HepG2 (cell line): ENCODE measurements at regions not wholly inside any gene's neighbourhood (a gene's known extent, or its start where the extent isn't known, plus 50 kb on each side); places are given as distances from the start of the nearest gene placed in this dataset.

ENCODE experiments used
- ATAC-seq: fragments of 200-7000 bp; cut with Tn5 transposase; 3 replicates; pipeline ENCODE4 v1.9.1; 2020; ENCODE audit warnings: mild to moderate bottlenecking, moderate library complexity
- BruUV-seq: library from RNA; stranded (reverse); fragments of 400-500 nt; replicated peaks from 2 replicates; lab custom pipeline; 2021; lab: Mats Ljungman, UMichigan
- CTCF ChIA-PET: fragments of 300-600 bp; formaldehyde crosslinking; extraction: SDS; loops from one replicate; lab custom pipeline; 2021; ENCODE audit warnings: low total read pairs, inconsistent platforms, low intra/inter-chr PET ratio; lab: Yijun Ruan, JAX
- POLR2A ChIA-PET: fragments of 350-600 bp; sonication (Branson Sonifier 250); formaldehyde crosslinking; loops from one replicate; lab custom pipeline; 2020; ENCODE audit warnings: antibody characterized with exemption, inconsistent platforms; lab: Yijun Ruan, JAX
- DNase-seq: peaks from one replicate; pipeline ENCODE4 v3.0.0-alpha.2; 2015; ENCODE audit warnings: low spot score
- FAIRE-seq: peaks from 3 replicates; lab custom pipeline; 2011; peaks lifted over from hg19 to GRCh38; lab: Jason Lieb, UNC
- H2AFZ ChIP-seq: one replicate; pipeline ENCODE4 v1.6.1; 2011; ENCODE audit warnings: low read length, inconsistent platforms
- H3K27ac ChIP-seq: fragments of 300-600 bp; 3 replicates; pipeline ENCODE4 v1.8.0; 2011; ENCODE audit warnings: mixed run types, mild to moderate bottlenecking, mixed read lengths, low read length, inconsistent platforms; ENCODE audit not compliant: insufficient read depth; ENCODE audit errors: extremely low read length
- H3K27me3 ChIP-seq, 2 experiments: fragments of 200-600 bp in 1 of 2; 2 replicates in 1 of 2; 3 replicates in 1 of 2; pipeline versions ENCODE4 v1.6.0 to v1.8.0; 2011; ENCODE audit warnings: low read length in 2 of 2, mild to moderate bottlenecking in 2 of 2, moderate library complexity in 2 of 2, inconsistent platforms in 1 of 2; ENCODE audit not compliant: insufficient read depth in 2 of 2, control insufficient read depth in 1 of 2
- H3K36me3 ChIP-seq, 2 experiments: fragments of 200-600 bp in 1 of 2; replicated peaks in 1 of 2; 2 replicates in 1 of 2; 3 replicates in 1 of 2; pipeline versions ENCODE4 v1.5.1 to v1.8.0; 2011; ENCODE audit warnings: low read length in 2 of 2, inconsistent platforms in 1 of 2; ENCODE audit not compliant: insufficient read depth in 2 of 2, control insufficient read depth in 1 of 2
- H3K4me1 ChIP-seq: 2 replicates; pipeline ENCODE4 v1.5.1; 2012; ENCODE audit warnings: low read length, inconsistent platforms; ENCODE audit not compliant: insufficient read depth
- H3K4me2 ChIP-seq: 2 replicates; pipeline ENCODE4 v1.6.0; 2011; ENCODE audit warnings: low read depth, low read length, inconsistent platforms
- H3K4me3 ChIP-seq, 3 experiments: fragments of 200-600 bp in 1 of 3; sonication (generic), shearing (Covaris generic) in 1 of 3; replicated peaks in 1 of 3; 2 replicates each; pipeline ENCODE4 v1.5.1; 2011 to 2016; ENCODE audit warnings: low read length in 3 of 3, inconsistent platforms in 2 of 3, low read depth in 2 of 3, mild to moderate bottlenecking in 2 of 3, control low read depth in 1 of 3, mixed read lengths in 1 of 3; ENCODE audit not compliant: insufficient read depth in 1 of 3
- H3K79me2 ChIP-seq: one replicate; pipeline ENCODE4 v1.6.1; 2011; ENCODE audit warnings: low read length, inconsistent platforms; ENCODE audit not compliant: insufficient read depth
- H3K9ac ChIP-seq: 2 replicates; pipeline ENCODE4 v1.6.0; 2011; ENCODE audit warnings: mild to moderate bottlenecking, low read depth, low read length, inconsistent platforms; ENCODE audit not compliant: insufficient read depth
- H3K9me3 ChIP-seq: 2 replicates; pipeline ENCODE4 v1.5.1; 2012; ENCODE audit warnings: mild to moderate bottlenecking, low read length
- H4K20me1 ChIP-seq: 2 replicates; pipeline ENCODE4 v1.6.0; 2011; ENCODE audit warnings: inconsistent platforms, mild to moderate bottlenecking, low read length, moderate library complexity; ENCODE audit not compliant: insufficient read depth
- BRD4 ChIP-seq: sonication (generic); formaldehyde crosslinking; IDR thresholded peaks from 2 replicates; pipeline ENCODE4 v1.4.0; 2020; ENCODE audit warnings: missing genetic modification reagents
- CHD2 ChIP-seq: IDR thresholded peaks from 2 replicates; pipeline ENCODE4 v1.6.1; 2011; ENCODE audit warnings: low read depth, low read length, improper control_type of control experiment
- HDAC6 ChIP-seq: fragments of 200-600 bp; sonication (generic); IDR thresholded peaks from 2 replicates; pipeline ENCODE4 v1.7.0; 2017; ENCODE audit warnings: mild to moderate bottlenecking, antibody characterized with exemption, low read length, low read depth
- HNRNPLL ChIP-seq: fragments of 200-400 bp; formaldehyde crosslinking; IDR thresholded peaks from 2 replicates; pipeline ENCODE4 v1.6.1; 2017; ENCODE audit warnings: mild to moderate bottlenecking, low read depth, low read length; ENCODE audit not compliant: poor library complexity, severe bottlenecking
- ZFP1 ChIP-seq: IDR thresholded peaks from 2 replicates; pipeline ENCODE4 v1.6.1; 2016
- ZSCAN12 ChIP-seq: sonication (generic); formaldehyde crosslinking; IDR thresholded peaks from 2 replicates; pipeline ENCODE4 v1.9.0; 2021; ENCODE audit warnings: mild to moderate bottlenecking, missing genetic modification reagents
- WGBS: methylation state at CpG from one replicate; pipeline ENCODE4 v1.1.6; 2017; ENCODE audit warnings: low lambda C conversion rate; 5-methylcytosine and 5-hydroxymethylcytosine counted together
- in situ Hi-C: cut with HindIII; loops from 2 replicates; pipeline ENCODE4 v1.10.0; 2017; ENCODE audit warnings: low pct_unique_long_range_greater_than_20kb; ENCODE audit not compliant: extremely low pct_ligation_motif_present
- intact Hi-C: fragments of 100-400 bp; cut with micrococcal nuclease; formaldehyde crosslinking; loops from one replicate; pipeline ENCODE4 v1.10.0; 2022; ENCODE audit not compliant: unreplicated experiment
- TF ChIP-seq, protein P1 (sequence below): IDR thresholded peaks from 2 replicates; pipeline ENCODE4 v1.6.1; 2018; ENCODE audit warnings: missing genetic modification reagents
- TF ChIP-seq, protein P2 (sequence below): sonication (generic); formaldehyde crosslinking; IDR thresholded peaks from 2 replicates; pipeline ENCODE4 v1.4.0; 2020; ENCODE audit warnings: low read depth, mild to moderate bottlenecking, missing genetic modification reagents
- TF ChIP-seq, protein P3 (sequence below): sonication (generic); formaldehyde crosslinking; IDR thresholded peaks from 2 replicates; pipeline ENCODE4 v1.9.0; 2021; ENCODE audit warnings: missing genetic modification reagents, borderline replicate concordance

DNA sequence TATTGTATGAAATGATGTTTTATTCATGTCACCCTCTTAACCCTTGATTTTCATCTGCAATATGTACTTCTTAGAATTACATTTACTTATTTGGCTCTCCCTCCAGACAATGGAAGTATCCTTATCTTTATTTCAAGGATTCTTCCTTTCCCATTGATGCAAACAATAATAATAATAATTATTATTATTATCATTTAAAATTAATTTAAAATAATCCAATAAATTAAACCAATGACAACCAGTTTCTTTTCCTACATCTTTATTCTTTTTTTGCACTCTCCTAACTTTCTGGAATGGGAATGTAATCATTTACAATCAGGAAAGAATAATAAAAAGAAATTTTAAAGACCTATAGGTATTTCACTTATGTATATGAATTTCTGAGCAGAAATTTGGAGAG is 504.4 kb downstream of the INHBA start (continued):
- TF ChIP-seq BRD4 (CRISPR knock-in tag) (no peak), ZFP1 (CRISPR knock-in tag) (no peak), ZSCAN12 (CRISPR knock-in tag) (no peak), HDAC6 (no peak)
- TF ChIP-seq, protein P1, sequence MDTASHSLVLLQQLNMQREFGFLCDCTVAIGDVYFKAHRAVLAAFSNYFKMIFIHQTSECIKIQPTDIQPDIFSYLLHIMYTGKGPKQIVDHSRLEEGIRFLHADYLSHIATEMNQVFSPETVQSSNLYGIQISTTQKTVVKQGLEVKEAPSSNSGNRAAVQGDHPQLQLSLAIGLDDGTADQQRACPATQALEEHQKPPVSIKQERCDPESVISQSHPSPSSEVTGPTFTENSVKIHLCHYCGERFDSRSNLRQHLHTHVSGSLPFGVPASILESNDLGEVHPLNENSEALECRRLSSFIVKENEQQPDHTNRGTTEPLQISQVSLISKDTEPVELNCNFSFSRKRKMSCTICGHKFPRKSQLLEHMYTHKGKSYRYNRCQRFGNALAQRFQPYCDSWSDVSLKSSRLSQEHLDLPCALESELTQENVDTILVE (CRISPR knock-in tag) = no peak
- TF ChIP-seq, all 625 proteins: peak for 0

DNA sequence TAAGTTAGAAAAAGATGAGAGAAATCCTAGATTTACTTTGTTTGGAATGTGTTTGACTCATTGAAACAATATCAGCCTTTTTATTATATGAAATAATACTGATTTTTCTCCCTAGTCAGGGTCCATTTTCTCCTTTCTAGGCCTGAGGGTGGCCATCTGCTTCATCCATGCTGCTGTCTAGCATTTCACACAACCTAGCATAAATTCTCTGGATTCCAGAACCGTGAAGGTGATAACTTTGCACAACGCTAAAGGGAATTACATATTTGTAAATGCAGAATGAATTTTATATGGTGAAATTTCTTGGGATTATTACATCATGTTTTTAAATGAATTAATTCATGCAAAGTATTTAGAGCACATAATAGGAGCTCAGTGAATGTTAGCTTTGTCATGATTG is 505.1 kb downstream of the INHBA start:
- Histone ChIP-seq H3K9ac (no peak overlapping the region), H3K27ac (no peak overlapping the region), H2AFZ (no peak overlapping the region), H3K79me2 (no peaks in the 10 kb centered on the region), H3K4me2 (no peak overlapping the region), H3K4me3 (no peak overlapping the region), H3K4me1 (no peaks in the 10 kb centered on the region), H3K36me3 (no peaks in the 10 kb centered on the region), H3K9me3 (no peaks in the 10 kb centered on the region), H3K27me3 (no peaks in the 10 kb centered on the region), H4K20me1 (no peaks in the 10 kb centered on the region)
- BruUV-seq = no TSS peak
- POLR2A ChIA-PET = no interaction called here
- CTCF ChIA-PET = no interaction called here
- no peak for TF ChIP-seq CHD2
- TF ChIP-seq HNRNPLL = no peak
- TF ChIP-seq, protein P2, sequence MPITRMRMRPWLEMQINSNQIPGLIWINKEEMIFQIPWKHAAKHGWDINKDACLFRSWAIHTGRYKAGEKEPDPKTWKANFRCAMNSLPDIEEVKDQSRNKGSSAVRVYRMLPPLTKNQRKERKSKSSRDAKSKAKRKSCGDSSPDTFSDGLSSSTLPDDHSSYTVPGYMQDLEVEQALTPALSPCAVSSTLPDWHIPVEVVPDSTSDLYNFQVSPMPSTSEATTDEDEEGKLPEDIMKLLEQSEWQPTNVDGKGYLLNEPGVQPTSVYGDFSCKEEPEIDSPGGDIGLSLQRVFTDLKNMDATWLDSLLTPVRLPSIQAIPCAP (CRISPR knock-in tag) = no peak
- TF ChIP-seq, protein P3, sequence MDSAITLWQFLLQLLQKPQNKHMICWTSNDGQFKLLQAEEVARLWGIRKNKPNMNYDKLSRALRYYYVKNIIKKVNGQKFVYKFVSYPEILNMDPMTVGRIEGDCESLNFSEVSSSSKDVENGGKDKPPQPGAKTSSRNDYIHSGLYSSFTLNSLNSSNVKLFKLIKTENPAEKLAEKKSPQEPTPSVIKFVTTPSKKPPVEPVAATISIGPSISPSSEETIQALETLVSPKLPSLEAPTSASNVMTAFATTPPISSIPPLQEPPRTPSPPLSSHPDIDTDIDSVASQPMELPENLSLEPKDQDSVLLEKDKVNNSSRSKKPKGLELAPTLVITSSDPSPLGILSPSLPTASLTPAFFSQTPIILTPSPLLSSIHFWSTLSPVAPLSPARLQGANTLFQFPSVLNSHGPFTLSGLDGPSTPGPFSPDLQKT (CRISPR knock-in tag) = no peak
- no peak for DNase-seq
- ATAC-seq = no peak
- WGBS = 30% methylated on average over 2 of the region's 2 CpGs
- intact Hi-C loops (no loop called here), in situ Hi-C loops (no loop called here)
- FAIRE-seq = no peak
